ENCODE measurements at regions not wholly inside any gene's neighbourhood (a gene's known extent, or its start where the extent isn't known, plus 50 kb on each side); places are given as distances from the start of the nearest gene placed in this dataset.

- TF ChIP-seq MAX (IDR thresholded peaks at IDR 0.05) (no peak), ZSCAN20 (CRISPR knock-in tag; IDR thresholded peaks at IDR 0.05) (no peak), PBX3 (IDR thresholded peaks at IDR 0.05) (no peak), EHMT2 (IDR thresholded peaks at IDR 0.05; ENCODE audit: low read depth) (no peak), TFCP2L1 (CRISPR knock-in tag; IDR thresholded peaks at IDR 0.05) (no peak), FOXS1 (CRISPR knock-in tag; IDR thresholded peaks at IDR 0.05) (no peak), SREBF2 (IDR thresholded peaks at IDR 0.05) (no peak), ATOH8 (CRISPR knock-in tag; IDR thresholded peaks at IDR 0.05; ENCODE audit: low read depth) (no peak), MYC (IDR thresholded peaks at IDR 0.05; ENCODE audit: borderline replicate concordance, low read length) (no peak), HOXA7 (CRISPR knock-in tag; IDR thresholded peaks at IDR 0.05) (no peak), CTCF (IDR thresholded peaks at IDR 0.05) (no peak), HMGXB4 (CRISPR knock-in tag; IDR thresholded peaks at IDR 0.05; ENCODE audit: borderline replicate concordance) (no peak), CBX8 (IDR thresholded peaks at IDR 0.05) (no peak)
- Histone ChIP-seq H3K27ac (no peak overlapping the region), H3K4me1 (no peaks in the 10 kb centered on the region), H3K4me2 (no peak overlapping the region), H3K4me3 (no peak overlapping the region), H3K9me3 (no peaks in the 10 kb centered on the region)
- WGBS (ENCODE audit: missing lambda C conversion rate), result 3% methylated on average over 2 of the region's 2 CpGs
- ChIA-PET CTCF (no interaction called here), POLR2A (no interaction called here)
- ATAC-seq (no peak), DNase-seq (ENCODE audit: low read depth in 1 of 2, low spot score in 1 of 2) (no peak), FAIRE-seq (no peak)
These were observed 597.2 kb upstream of the ANO3 start for GRCh38 chr11:25734591-25735211.

GRCh38 chr11:25737071-25737675 is 594.8 kb upstream of the ANO3 start:
- TF ChIP-seq CBX8 (IDR thresholded peaks at IDR 0.05), result no peak
- TF ChIP-seq HOXB13 (CRISPR knock-in tag; IDR thresholded peaks at IDR 0.05; ENCODE audit: low read depth), result no peak
- TF ChIP-seq ZNF302 (CRISPR knock-in tag; IDR thresholded peaks at IDR 0.05), result no peak
- no peak for TF ChIP-seq HMGXB4 (CRISPR knock-in tag; IDR thresholded peaks at IDR 0.05; ENCODE audit: borderline replicate concordance)
- TF ChIP-seq SREBF2 (IDR thresholded peaks at IDR 0.05), result no peak
- TF ChIP-seq TFCP2L1 (CRISPR knock-in tag; IDR thresholded peaks at IDR 0.05), result no peak
- TF ChIP-seq GATA3 (IDR thresholded peaks at IDR 0.05; ENCODE audit: borderline replicate concordance), result no peak
- TF ChIP-seq PBX3 (IDR thresholded peaks at IDR 0.05), result no peak
- no peak for TF ChIP-seq CEBPB (IDR thresholded peaks at IDR 0.05)
- TF ChIP-seq JUNB (IDR thresholded peaks at IDR 0.05), result no peak
- no peak for TF ChIP-seq ZSCAN20 (CRISPR knock-in tag; IDR thresholded peaks at IDR 0.05)
- no peak for TF ChIP-seq E2F6 (IDR thresholded peaks at IDR 0.05; ENCODE audit: borderline replicate concordance, low read depth)
- TF ChIP-seq CHD2 (IDR thresholded peaks at IDR 0.05; ENCODE audit: low read length, partially characterized antibody), result no peak
- no peak for TF ChIP-seq RFX5 (IDR thresholded peaks at IDR 0.05)
- TF ChIP-seq BHLHE40 (IDR thresholded peaks at IDR 0.05; ENCODE audit: low read depth, low read length), result no peak
- TF ChIP-seq JUN (IDR thresholded peaks at IDR 0.05), result no peak
- TF ChIP-seq POLR2AphosphoS2 (conservative IDR thresholded peaks at IDR 0.05; ENCODE audit: low read length), result no peak
- TF ChIP-seq RCOR1 (IDR thresholded peaks at IDR 0.05; ENCODE audit: low read depth, low read length), result no peak
- CTCF ChIA-PET, result no interaction called here
- Histone ChIP-seq H3K4me3 (no peak overlapping the region), H3K27ac (no peak overlapping the region), H3K4me1 (no peaks in the 10 kb centered on the region), H3K4me2 (no peak overlapping the region), H3K9me3 (no peaks in the 10 kb centered on the region)
- FAIRE-seq (no peak), DNase-seq (ENCODE audit: low read depth in 1 of 2, low spot score in 1 of 2) (no peak), ATAC-seq (no peak)
- POLR2A ChIA-PET, result no interaction called here
- WGBS (ENCODE audit: missing lambda C conversion rate), result 14% methylated on average over 3 of the region's 3 CpGs

All from A549 (cell line).